WTC11 (cell line): ENCODE measurements at regions not wholly inside any gene's neighbourhood (a gene's known extent, or its start where the extent isn't known, plus 50 kb on each side); places are given as distances from the start of the nearest gene placed in this dataset.
A peak's percentile ranks its signal among the peaks of the same experiment; 100 is the strongest.

Experiments
- ATAC-seq: fragments of 200-7000 bp; cut with Tn5 transposase; 2 replicates; pipeline ENCODE4 v1.10.0; 2021; ENCODE audit warnings: mild to moderate bottlenecking, moderate library complexity
- CTCF ChIA-PET: fragments of 300-600 bp; sonication (Branson Sonifier 250); formaldehyde crosslinking; loops from one replicate; lab custom pipeline; 2021; ENCODE audit warnings: antibody characterized with exemption; lab: Charles Lee
- POLR2A ChIA-PET: fragments of 350-600 bp; sonication (Branson Sonifier 250); formaldehyde crosslinking; loops from one replicate; lab custom pipeline; 2021; ENCODE audit warnings: antibody characterized with exemption; lab: Charles Lee
- DNase-seq: peaks from one replicate; pipeline ENCODE4 v3.0.0; 2021; ENCODE audit warnings: low spot score
- H3K27ac Mint-ChIP-seq: 2 replicates; pipeline ENCODE4 v1.8.0; 2021; ENCODE audit warnings: mixed read lengths
- H3K27me3 Mint-ChIP-seq: 2 replicates; pipeline ENCODE4 v1.8.0; 2021; ENCODE audit warnings: low read depth, mild to moderate bottlenecking, moderate library complexity, mixed read lengths
- H3K36me3 Mint-ChIP-seq: 2 replicates; pipeline ENCODE4 v1.8.0; 2021; ENCODE audit warnings: mixed read lengths
- H3K4me1 Mint-ChIP-seq: 2 replicates; pipeline ENCODE4 v1.8.0; 2022; ENCODE audit warnings: mixed read lengths
- H3K4me3 Mint-ChIP-seq: 2 replicates; pipeline ENCODE4 v1.8.0; 2021; ENCODE audit warnings: mild to moderate bottlenecking, moderate library complexity, mixed read lengths
- H3K9me3 Mint-ChIP-seq: 2 replicates; pipeline ENCODE4 v1.8.0; 2021; ENCODE audit warnings: mixed read lengths
- ATF1 ChIP-seq: sonication (generic); formaldehyde crosslinking; IDR thresholded peaks from 2 replicates; pipeline ENCODE4 v1.8.1; 2023; ENCODE audit warnings: mild to moderate bottlenecking, moderate library complexity, missing genetic modification reagents
- FOXP4 ChIP-seq: sonication (generic); formaldehyde crosslinking; IDR thresholded peaks from 2 replicates; pipeline ENCODE4 v1.8.0; 2022; ENCODE audit warnings: mild to moderate bottlenecking, missing genetic modification reagents
- JAZF1 ChIP-seq: fragments of 250-450 bp; sonication (Bioruptor Pico); IDR thresholded peaks from 2 replicates; pipeline ENCODE4 v1.9.0; 2021; ENCODE audit warnings: moderate library complexity, mild to moderate bottlenecking, inconsistent platforms
- NR3C1 ChIP-seq: sonication (generic); formaldehyde crosslinking; conservative IDR thresholded peaks from 2 replicates; pipeline ENCODE4 v1.8.1; 2023; ENCODE audit warnings: low read depth, mild to moderate bottlenecking, missing genetic modification reagents
- OVOL2 ChIP-seq: fragments of 250-450 bp; sonication (Bioruptor Pico); IDR thresholded peaks from 2 replicates; pipeline ENCODE4 v1.9.0; 2021; ENCODE audit warnings: mild to moderate bottlenecking, borderline replicate concordance
- PREB ChIP-seq: sonication (generic); formaldehyde crosslinking; IDR thresholded peaks from 2 replicates; pipeline ENCODE4 v1.8.1; 2022; ENCODE audit warnings: mild to moderate bottlenecking, missing genetic modification reagents, moderate library complexity, borderline replicate concordance
- RELA ChIP-seq: sonication (generic); formaldehyde crosslinking; IDR thresholded peaks from 2 replicates; pipeline ENCODE4 v1.8.1; 2022; ENCODE audit warnings: missing genetic modification reagents, mild to moderate bottlenecking, borderline replicate concordance
- SMAD3 ChIP-seq: sonication (generic); formaldehyde crosslinking; IDR thresholded peaks from 2 replicates; pipeline ENCODE4 v1.8.0; 2022; ENCODE audit warnings: missing genetic modification reagents, mild to moderate bottlenecking, borderline replicate concordance
- SMAD4 ChIP-seq: sonication (generic); formaldehyde crosslinking; IDR thresholded peaks from 2 replicates; pipeline ENCODE4 v1.8.0; 2022; ENCODE audit warnings: mild to moderate bottlenecking, missing genetic modification reagents
- TP53 ChIP-seq: sonication (generic); formaldehyde crosslinking; IDR thresholded peaks from 2 replicates; pipeline ENCODE4 v1.8.1; 2023; ENCODE audit warnings: mild to moderate bottlenecking, missing genetic modification reagents
- ZNF671 ChIP-seq: fragments of 250-450 bp; sonication (Bioruptor Pico); IDR thresholded peaks from 2 replicates; pipeline ENCODE4 v1.8.0; 2021; ENCODE audit warnings: mild to moderate bottlenecking
- TF ChIP-seq, protein P1 (sequence below): fragments of 250-450 bp; sonication (Bioruptor Pico); IDR thresholded peaks from 2 replicates; pipeline ENCODE4 v1.9.0; 2021; ENCODE audit warnings: moderate library complexity, mild to moderate bottlenecking, inconsistent platforms, borderline replicate concordance
- TF ChIP-seq, protein P2 (sequence below): sonication (generic); formaldehyde crosslinking; IDR thresholded peaks from 2 replicates; pipeline ENCODE4 v1.8.0; 2023; ENCODE audit warnings: mild to moderate bottlenecking, missing genetic modification reagents

DNA sequence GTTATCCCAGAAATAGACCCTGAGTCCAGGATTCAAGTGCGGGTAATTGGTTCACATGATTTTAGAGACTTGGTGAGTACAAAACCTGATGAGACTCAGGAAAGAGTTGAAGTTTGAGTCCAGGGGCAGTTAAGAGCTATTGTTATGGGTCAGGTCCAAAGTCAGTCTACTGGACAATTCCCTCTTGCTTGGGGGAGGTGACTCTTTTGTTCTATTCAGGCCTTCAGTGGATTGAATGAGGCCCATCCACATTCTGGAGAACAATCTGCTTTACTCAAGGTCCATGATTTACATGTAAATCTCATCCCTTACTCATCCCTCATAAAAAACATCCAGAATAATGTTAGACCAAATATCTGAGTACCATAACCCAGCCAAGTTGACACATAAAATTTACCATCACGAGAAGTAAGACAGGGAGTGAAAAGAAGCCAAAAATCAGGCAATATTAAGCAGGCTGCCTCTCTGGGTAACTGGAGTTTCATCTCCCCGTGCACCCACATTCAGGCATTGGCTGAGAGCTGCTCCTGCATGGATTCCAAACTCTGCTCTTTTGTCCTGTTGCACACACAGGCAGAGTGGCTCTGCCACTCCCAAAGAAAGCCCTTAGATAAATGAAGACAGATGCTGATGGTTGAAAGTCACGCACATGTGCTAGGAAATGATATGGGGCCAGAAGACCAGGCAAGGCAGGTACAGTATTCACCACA is 156.0 kb upstream of the SALL1 start (continued):
- TF ChIP-seq TP53 (no peak), RELA (CRISPR knock-in tag) (no peak), OVOL2 (CRISPR knock-in tag) (no peak), ZNF671 (CRISPR knock-in tag) (no peak)

DNA sequence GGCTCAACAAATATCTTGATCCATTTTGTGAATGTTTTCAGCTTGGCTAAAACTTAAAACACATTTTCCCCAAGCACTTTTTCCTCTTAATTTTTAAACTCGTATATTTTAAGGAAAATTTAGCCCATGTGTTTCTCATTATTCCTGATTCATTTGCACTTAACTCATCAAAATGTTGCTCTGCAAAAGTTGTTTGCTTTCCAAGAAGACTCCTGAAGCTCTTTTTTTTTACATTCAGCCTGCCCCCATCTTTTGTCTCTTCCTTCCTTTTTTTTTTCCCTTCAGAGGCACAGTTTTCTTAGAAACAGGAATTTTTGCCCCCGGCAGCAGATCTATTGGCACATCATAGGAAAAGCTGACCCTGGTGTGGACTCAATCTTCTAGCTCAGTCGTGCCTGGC is 155.0 kb upstream of the SALL1 start:
- H3K27ac Mint-ChIP-seq, result peak overlapping the region; percentile 47; the same call in 1 of the 2 replicates
- CTCF ChIA-PET, result interaction anchor here (0.8 kb wide), 1 partner anchor 31 kb away, joined by 3 read pairs; no protein-coding TSS in a partner anchor
- no peak overlapping the region for H3K4me3 Mint-ChIP-seq
- ATAC-seq (no peak), DNase-seq (no peak)
- H3K27me3 Mint-ChIP-seq, result no peaks in the 10 kb centered on the region
- POLR2A ChIA-PET, result no interaction called here
- H3K4me1 Mint-ChIP-seq, result peaks cover 20% of the 10 kb centered on the region
- peaks cover 15% of the 10 kb centered on the region for H3K9me3 Mint-ChIP-seq
- TF ChIP-seq, protein P1, sequence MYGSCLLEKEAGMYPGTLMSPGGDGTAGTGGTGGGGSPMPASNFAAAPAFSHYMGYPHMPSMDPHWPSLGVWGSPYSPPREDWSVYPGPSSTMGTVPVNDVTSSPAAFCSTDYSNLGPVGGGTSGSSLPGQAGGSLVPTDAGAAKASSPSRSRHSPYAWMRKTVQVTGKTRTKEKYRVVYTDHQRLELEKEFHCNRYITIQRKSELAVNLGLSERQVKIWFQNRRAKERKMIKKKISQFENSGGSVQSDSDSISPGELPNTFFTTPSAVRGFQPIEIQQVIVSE, result no peak
- TF ChIP-seq SMAD4 (CRISPR knock-in tag) (no peak), OVOL2 (CRISPR knock-in tag) (no peak), PREB (CRISPR knock-in tag) (no peak)
- TF ChIP-seq, all 79 proteins: peak for 0
- no peaks in the 10 kb centered on the region for H3K36me3 Mint-ChIP-seq

DNA sequence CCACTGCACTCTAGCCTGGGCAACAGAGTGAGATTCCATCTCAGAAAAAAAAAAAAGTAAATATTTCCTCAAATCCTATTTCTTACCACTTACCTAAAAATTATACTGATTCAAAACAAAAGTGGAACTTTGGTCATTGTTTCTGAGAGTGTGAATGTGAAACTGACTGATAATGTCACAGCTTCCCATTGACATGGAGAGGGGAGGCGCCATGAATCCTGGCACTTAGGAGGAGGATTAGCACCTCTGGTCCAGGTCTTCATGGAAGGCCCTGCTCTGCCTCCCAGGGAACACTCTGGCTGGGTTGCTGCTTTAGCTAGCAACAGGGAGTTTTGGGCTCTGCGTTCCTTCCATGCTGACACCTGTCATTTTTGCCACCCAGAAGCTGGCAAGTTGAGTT is 154.3 kb upstream of the SALL1 start:
- Mint-ChIP-seq H3K9me3 (peaks cover 15% of the 10 kb centered on the region), H3K27ac (no peak overlapping the region), H3K4me3 (no peak overlapping the region), H3K4me1 (peaks cover 20% of the 10 kb centered on the region)
- no peak for DNase-seq
- TF ChIP-seq OVOL2 (CRISPR knock-in tag) (no peak), SMAD3 (CRISPR knock-in tag) (no peak), ZNF671 (CRISPR knock-in tag) (no peak), FOXP4 (CRISPR knock-in tag) (no peak), ATF1 (CRISPR knock-in tag) (no peak), NR3C1 (CRISPR knock-in tag) (no peak), JAZF1 (CRISPR knock-in tag) (no peak)
- TF ChIP-seq, protein P2, sequence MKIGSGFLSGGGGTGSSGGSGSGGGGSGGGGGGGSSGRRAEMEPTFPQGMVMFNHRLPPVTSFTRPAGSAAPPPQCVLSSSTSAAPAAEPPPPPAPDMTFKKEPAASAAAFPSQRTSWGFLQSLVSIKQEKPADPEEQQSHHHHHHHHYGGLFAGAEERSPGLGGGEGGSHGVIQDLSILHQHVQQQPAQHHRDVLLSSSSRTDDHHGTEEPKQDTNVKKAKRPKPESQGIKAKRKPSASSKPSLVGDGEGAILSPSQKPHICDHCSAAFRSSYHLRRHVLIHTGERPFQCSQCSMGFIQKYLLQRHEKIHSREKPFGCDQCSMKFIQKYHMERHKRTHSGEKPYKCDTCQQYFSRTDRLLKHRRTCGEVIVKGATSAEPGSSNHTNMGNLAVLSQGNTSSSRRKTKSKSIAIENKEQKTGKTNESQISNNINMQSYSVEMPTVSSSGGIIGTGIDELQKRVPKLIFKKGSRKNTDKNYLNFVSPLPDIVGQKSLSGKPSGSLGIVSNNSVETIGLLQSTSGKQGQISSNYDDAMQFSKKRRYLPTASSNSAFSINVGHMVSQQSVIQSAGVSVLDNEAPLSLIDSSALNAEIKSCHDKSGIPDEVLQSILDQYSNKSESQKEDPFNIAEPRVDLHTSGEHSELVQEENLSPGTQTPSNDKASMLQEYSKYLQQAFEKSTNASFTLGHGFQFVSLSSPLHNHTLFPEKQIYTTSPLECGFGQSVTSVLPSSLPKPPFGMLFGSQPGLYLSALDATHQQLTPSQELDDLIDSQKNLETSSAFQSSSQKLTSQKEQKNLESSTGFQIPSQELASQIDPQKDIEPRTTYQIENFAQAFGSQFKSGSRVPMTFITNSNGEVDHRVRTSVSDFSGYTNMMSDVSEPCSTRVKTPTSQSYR (CRISPR knock-in tag), result no peak
- TF ChIP-seq, all 79 proteins: peak for 0
- ATAC-seq, result no peak
- POLR2A ChIA-PET, result no interaction called here
- Mint-ChIP-seq H3K27me3 (no peaks in the 10 kb centered on the region), H3K36me3 (no peaks in the 10 kb centered on the region)
- CTCF ChIA-PET, result no interaction called here
